ENCODE measurements at regions not wholly inside any gene's neighbourhood (a gene's known extent, or its start where the extent isn't known, plus 50 kb on each side); places are given as distances from the start of the nearest gene placed in this dataset.
"Not testable (repeated sequence)": the region's sequence is repeated elsewhere in the genome, so short reads cannot be mapped to it uniquely, and the experiment has no call there.

- Mint-ChIP-seq H3K36me3 (ENCODE audit: insufficient read depth, unreplicated experiment) (no peaks in the 10 kb centered on the region), H3K4me1 (ENCODE audit: low read depth, unreplicated experiment) (no peaks in the 10 kb centered on the region), H3K4me3 (ENCODE audit: low read depth, unreplicated experiment) (no peak overlapping the region), H3K9me3 (ENCODE audit: low read depth, unreplicated experiment) (peaks cover 2% of the 10 kb centered on the region), H3K27me3 (ENCODE audit: unreplicated experiment) (no peaks in the 10 kb centered on the region), H3K27ac (ENCODE audit: unreplicated experiment) (no peak overlapping the region)
- CTCF ChIA-PET: no interaction called here
- intact Hi-C loops (cut with micrococcal nuclease; ENCODE audit: unreplicated experiment): no loop called here
- no peak for DNase-seq
- TF ChIP-seq, protein P1, sequence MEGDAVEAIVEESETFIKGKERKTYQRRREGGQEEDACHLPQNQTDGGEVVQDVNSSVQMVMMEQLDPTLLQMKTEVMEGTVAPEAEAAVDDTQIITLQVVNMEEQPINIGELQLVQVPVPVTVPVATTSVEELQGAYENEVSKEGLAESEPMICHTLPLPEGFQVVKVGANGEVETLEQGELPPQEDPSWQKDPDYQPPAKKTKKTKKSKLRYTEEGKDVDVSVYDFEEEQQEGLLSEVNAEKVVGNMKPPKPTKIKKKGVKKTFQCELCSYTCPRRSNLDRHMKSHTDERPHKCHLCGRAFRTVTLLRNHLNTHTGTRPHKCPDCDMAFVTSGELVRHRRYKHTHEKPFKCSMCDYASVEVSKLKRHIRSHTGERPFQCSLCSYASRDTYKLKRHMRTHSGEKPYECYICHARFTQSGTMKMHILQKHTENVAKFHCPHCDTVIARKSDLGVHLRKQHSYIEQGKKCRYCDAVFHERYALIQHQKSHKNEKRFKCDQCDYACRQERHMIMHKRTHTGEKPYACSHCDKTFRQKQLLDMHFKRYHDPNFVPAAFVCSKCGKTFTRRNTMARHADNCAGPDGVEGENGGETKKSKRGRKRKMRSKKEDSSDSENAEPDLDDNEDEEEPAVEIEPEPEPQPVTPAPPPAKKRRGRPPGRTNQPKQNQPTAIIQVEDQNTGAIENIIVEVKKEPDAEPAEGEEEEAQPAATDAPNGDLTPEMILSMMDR (IDR thresholded peaks at IDR 0.05; ENCODE audit: unreplicated experiment): no peak
- no TSS peak for BruUV-seq (replicated peaks)
Observed at GRCh38 chrX:1134976-1135375, 77.5 kb downstream of the CRLF2 start.

- Mint-ChIP-seq H3K9me3 (ENCODE audit: low read depth, unreplicated experiment) (peaks cover 2% of the 10 kb centered on the region), H3K27ac (ENCODE audit: unreplicated experiment) (no peak overlapping the region), H3K27me3 (ENCODE audit: unreplicated experiment) (no peaks in the 10 kb centered on the region), H3K36me3 (ENCODE audit: insufficient read depth, unreplicated experiment) (no peaks in the 10 kb centered on the region), H3K4me3 (ENCODE audit: low read depth, unreplicated experiment) (no peak overlapping the region), H3K4me1 (ENCODE audit: low read depth, unreplicated experiment) (no peaks in the 10 kb centered on the region)
- no peak for DNase-seq
- intact Hi-C loops (cut with micrococcal nuclease; ENCODE audit: unreplicated experiment): no loop called here
- TF ChIP-seq, protein P1 (IDR thresholded peaks at IDR 0.05; ENCODE audit: unreplicated experiment): no peak
- BruUV-seq (replicated peaks): no TSS peak
- CTCF ChIA-PET: no interaction called here
Observed at GRCh38 chrX:1134156-1134555, 78.3 kb downstream of the CRLF2 start.

- Mint-ChIP-seq H3K4me3 (ENCODE audit: low read depth, unreplicated experiment) (no peak overlapping the region), H3K27ac (ENCODE audit: unreplicated experiment) (no peak overlapping the region), H3K36me3 (ENCODE audit: insufficient read depth, unreplicated experiment) (no peaks in the 10 kb centered on the region), H3K27me3 (ENCODE audit: unreplicated experiment) (no peaks in the 10 kb centered on the region), H3K4me1 (ENCODE audit: low read depth, unreplicated experiment) (no peaks in the 10 kb centered on the region), H3K9me3 (ENCODE audit: low read depth, unreplicated experiment) (peaks cover 3% of the 10 kb centered on the region)
- TF ChIP-seq, protein P1 (IDR thresholded peaks at IDR 0.05; ENCODE audit: unreplicated experiment): no peak
- no TSS peak for BruUV-seq (replicated peaks)
- no peak for DNase-seq
- CTCF ChIA-PET: no interaction called here
- intact Hi-C loops (cut with micrococcal nuclease; ENCODE audit: unreplicated experiment): no loop called here
Observed at GRCh38 chrX:1126738-1127137, 85.7 kb downstream of the CRLF2 start.

GRCh38 chrX:1124531-1124930 lies 87.9 kb downstream of the CRLF2 start:
- Mint-ChIP-seq H3K36me3 (ENCODE audit: insufficient read depth, unreplicated experiment) (no peaks in the 10 kb centered on the region), H3K4me1 (ENCODE audit: low read depth, unreplicated experiment) (no peaks in the 10 kb centered on the region), H3K9me3 (ENCODE audit: low read depth, unreplicated experiment) (peaks cover 3% of the 10 kb centered on the region), H3K27me3 (ENCODE audit: unreplicated experiment) (no peaks in the 10 kb centered on the region), H3K27ac (ENCODE audit: unreplicated experiment) (no peak overlapping the region), H3K4me3 (ENCODE audit: low read depth, unreplicated experiment) (no peak overlapping the region)
- intact Hi-C loops (cut with micrococcal nuclease; ENCODE audit: unreplicated experiment): no loop called here
- BruUV-seq (replicated peaks): no TSS peak
- TF ChIP-seq, protein P1 (IDR thresholded peaks at IDR 0.05; ENCODE audit: unreplicated experiment): no peak
- CTCF ChIA-PET: no interaction called here
- no peak for DNase-seq

DNA sequence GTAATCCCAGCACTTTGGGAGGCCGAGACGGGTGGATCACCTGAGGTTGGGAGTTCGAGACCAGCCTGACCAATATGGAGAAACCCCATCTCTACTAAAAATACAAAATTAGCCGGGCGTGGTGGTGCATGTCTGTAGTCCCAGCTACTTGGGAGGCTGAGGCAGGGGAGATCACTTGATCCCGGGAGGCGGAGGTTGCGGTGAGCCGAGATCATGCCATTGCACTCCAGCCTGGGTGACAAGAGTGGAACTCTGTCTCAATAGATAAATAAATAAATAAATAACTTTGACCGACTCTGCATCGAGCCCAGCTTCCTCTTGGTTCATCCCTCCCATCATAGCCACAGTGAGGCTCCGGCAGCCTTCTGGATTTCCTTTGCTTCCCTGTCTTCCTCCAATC lies 89.6 kb downstream of the CRLF2 start:
- CTCF ChIA-PET; H3K27ac Mint-ChIP-seq (ENCODE audit: unreplicated experiment); intact Hi-C loops (cut with micrococcal nuclease; ENCODE audit: unreplicated experiment); H3K36me3 Mint-ChIP-seq (ENCODE audit: insufficient read depth, unreplicated experiment); H3K4me1 Mint-ChIP-seq (ENCODE audit: low read depth, unreplicated experiment); H3K9me3 Mint-ChIP-seq (ENCODE audit: low read depth, unreplicated experiment); DNase-seq; H3K4me3 Mint-ChIP-seq (ENCODE audit: low read depth, unreplicated experiment); BruUV-seq (replicated peaks); H3K27me3 Mint-ChIP-seq (ENCODE audit: unreplicated experiment): not testable (repeated sequence)
